ENCODE measurements at regions not wholly inside any gene's neighbourhood (a gene's known extent, or its start where the extent isn't known, plus 50 kb on each side); places are given as distances from the start of the nearest gene placed in this dataset.
"Not testable (repeated sequence)": the region's sequence is repeated elsewhere in the genome, so short reads cannot be mapped to it uniquely, and the experiment has no call there.

DNA sequence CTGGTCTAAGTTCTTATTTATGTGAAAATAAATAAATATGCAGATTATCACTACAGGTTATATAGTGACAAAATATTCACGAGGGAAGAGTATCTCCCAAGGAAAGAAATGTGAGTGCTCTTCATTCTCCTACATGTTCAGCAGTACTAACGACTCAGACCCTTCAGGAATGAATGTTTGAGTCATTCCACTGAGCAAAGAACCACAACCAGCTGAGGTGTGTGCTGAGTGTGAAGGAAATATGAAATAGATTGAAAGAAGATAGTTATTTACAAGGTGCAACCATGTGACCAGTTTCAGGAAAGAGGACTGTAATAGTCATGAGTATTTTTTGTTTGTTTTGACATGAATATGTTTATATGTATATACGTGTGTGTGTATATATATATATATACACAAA, 228.7 kb downstream of the TUSC1 start:
- no peak for DNase-seq

DNA sequence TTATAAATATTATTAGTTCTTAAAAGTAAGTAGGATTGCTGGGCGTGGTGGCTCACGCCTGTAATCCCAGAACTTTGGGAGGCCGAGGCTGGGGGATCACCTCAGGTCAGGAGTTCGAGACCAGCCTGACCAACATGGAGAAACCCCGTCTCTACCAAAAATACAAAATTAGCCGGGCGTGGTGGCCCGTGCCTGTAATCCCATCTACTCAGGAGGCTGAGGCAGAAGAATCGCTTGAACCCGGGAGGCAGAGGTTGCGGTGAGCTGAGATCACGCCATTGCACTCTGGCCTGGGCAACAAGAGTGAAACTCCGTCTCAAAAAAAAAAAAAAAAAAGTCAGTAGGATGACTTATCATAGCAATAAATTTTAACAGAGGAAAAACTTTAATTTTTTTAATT, 232.5 kb downstream of the TUSC1 start:
- not testable (repeated sequence) for DNase-seq

DNA sequence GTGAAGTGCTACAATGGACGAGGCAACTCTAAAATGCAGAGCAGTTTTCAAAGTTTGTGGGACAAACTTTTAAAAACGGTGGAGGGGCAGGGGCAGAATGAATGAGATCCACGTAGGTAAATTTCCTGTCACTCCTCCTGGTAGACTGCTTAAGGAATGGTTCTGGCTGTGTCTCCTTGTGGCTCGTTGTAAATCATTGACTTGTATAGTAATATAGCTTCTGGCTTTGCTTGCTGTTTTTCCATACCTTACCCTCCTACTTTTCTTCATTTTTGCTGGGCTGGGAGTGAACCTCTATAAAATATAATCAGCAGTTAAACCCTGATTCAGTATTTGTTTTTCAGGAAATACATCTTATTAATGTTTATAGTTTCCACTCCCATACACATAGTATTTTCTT, 235.7 kb downstream of the TUSC1 start:
- no peak for DNase-seq

DNA sequence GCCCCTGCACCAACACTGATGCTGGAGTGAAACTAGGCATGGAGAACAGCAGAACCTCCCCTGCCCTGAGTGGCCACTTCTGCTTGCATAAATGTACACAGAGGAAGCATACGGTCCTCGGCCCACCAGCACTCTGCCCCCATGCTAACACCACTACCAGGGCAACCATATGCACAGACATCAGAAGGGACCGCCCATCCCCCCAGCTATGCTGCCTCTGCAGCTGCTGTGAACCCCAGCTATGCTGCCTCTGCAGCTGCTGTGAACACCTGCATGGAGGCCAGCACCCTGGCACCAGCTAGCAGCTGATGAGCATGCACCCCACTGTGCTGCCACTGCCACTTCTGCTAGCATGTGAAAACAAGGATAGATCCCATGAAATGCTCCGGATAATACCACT, 250.3 kb downstream of the TUSC1 start:
- no peak for DNase-seq

DNA sequence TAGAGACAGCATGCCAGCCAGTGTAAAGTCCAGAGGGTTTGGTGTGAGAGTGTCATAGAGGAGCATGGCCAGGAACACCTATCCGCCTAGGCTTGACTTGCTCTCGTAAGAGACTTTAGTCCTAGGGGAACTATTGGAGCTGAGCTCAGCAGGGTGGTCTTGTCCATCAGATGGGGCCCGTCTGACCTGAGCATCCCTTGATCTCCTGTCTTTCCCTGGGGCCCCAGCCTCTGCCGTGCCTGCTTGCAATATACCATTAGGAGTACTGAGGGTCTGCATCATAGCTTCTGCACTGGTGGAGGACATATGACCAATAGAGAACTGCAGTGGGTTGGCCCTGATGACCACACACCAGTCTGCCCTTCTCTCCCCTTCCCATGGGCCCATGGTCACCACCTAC, 251.0 kb downstream of the TUSC1 start:
- DNase-seq, result no peak

DNA sequence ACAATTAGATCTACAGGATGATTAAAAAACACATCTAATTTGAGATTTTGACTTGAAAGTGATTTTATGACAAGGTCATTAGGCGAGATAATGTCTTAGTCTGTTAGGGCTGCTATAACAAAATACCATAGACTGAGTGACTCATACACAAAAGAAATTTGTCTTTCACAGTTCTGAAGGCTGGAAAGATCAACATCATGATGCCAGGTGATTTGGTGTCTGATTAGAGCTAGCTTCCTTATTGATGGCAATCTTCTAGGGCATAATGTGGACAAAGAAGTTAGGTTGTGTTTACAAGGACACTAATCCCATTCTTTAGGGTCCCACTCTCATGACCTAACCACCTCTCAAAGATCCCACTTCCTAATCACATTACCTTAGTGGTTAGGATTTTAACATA, 256.7 kb downstream of the TUSC1 start:
- no peak for DNase-seq

DNA sequence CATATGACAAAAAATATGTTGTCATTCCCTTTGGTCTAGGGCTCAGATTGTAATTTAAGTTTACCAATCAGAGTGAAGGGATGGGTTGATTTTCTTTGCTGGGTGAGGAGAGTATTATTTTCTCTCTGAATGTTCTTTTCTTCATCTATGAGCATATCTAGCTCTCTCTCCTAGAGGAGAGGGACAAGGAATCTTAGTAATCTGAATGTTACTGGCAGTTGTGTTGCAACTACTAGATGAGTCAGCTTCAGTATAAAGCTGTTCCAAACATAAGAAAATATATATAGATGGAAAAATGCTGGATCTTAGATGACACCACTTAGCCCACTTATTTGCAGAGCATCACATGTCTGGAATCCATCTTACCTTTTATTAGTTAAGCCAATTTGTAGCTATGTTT, 259.3 kb downstream of the TUSC1 start:
- DNase-seq, result no peak

DNA sequence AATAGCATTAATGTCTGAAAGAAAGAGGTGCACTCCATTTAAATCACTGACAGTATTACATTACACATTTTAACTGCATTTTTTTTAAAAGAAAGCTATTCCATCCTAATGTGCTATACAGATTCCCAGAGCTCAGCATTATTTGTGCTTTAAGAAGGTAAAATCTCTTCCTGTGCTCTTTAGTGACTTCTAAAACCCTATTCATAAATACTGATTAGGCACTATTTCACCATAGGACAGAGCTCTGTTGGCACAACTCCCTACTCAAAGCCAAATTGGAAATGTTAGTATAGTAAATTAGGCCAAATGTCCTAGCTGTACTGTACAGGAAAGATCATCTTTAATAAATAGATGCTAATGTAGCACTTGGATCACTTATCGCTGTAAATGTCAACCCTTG, 262.5 kb downstream of the TUSC1 start:
- no peak for DNase-seq

DNA sequence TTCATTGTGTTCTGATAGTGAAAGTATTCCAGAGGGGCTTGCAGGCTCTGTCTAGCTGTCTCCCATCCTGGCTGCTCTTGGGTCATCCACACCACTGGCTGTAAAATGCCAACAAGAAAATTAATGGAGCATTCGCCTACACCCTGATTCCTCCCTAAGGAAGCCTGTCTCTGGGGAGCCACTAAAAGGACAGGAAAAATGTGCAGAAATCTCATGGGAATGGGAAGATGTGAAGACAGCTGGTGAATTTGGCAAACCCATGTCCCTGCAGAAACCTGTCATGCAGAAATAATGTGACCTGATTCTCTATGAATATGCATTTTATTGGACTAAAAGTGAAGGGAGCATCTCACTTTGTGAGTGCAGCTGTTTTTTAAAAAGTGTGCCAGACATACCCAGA, 265.6 kb downstream of the TUSC1 start:
- no peak for DNase-seq

DNA sequence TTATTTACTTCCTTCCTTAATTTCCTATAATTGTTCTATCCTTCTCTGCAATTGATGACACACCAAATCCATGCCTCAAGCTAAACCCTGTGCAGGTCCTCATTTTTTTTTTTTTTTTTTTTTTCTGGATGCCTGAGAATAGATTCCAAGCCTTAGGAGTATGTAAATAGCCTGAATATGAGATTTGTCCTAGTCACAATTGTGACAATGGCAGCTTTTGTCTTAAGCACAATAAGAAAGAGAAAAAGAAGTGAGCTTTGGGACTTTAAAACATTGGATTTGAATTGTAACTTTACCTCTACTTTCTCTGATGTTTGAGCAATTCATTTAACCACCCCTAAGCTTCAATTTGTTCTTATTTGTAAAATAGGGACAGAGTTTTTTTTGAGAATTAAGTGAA, 280.5 kb downstream of the TUSC1 start:
- no peak for DNase-seq

DNA sequence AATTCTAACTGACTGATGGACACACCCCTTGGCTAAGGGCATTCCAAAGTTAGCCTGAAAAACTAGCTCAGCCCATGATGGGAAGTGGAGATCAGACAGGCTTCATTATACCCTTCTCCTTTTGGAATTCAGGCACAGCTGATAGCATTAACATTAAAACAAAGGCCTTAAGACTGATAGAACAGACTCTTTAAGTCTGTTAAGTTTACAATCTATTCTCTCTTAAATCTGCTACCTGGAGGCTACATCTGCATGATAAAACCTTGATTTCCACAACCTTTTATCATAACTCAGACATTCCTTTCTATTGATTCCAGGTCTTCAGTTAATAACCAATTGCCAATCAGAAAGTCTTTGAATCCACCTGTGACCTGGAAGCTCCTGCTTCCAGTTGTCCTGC, 281.4 kb downstream of the TUSC1 start:
- DNase-seq, result no peak

DNA sequence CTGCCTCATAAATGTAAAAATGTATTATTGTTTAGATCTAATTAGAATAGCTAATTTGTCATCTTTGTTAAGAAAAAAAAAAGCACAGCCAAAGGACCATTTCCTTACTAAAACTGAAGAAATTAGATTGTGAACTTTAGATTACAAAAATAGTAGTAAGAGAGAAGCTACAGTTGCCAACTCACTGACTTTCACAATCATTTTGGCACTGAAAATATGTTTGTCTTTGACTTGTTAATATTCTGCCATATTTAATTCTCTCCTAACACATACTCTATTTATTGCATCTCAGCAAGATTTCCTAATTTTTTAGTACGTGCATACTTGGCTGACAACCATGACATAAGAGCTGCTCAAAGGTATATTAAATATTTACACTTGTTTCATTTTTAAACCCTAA, 297.1 kb downstream of the TUSC1 start:
- DNase-seq, result no peak

DNA sequence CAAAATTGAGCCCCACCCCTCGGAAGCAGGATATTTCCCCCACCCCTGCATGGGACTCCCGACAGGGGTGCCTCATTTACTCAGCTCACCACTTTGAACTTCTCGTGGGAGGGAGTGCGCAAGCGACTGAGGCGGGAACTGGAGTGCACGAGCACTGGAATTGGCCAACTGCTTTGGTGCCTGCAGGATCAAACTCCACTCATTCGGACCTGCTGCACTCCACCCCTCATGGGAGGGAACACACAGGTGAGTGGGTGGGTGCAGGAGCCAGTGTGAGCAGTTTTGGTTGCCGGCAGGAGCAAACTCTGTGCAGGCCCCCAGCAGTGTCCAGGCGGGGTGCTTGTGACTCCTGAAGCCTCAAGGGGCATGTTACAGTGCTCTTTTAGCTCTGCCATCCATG, 301.2 kb downstream of the TUSC1 start:
- DNase-seq, result no peak

DNA sequence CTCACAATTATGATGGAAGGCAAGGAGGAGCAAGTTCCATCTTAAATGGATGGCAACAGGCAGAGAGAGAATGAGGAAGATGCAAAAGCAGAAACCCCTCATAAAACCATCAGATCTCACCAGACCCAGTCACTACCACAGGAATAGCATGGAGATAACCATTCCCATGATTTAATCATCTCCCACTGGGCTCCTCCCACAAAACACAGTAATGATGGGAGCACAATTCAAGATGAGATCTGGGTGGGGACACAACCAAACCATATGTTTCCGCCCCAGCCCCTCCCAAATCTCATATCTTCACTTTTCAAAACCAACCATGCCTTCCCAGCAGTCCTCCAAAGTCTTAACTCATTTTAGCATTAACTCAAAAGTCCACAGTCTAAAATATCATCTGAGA, 304.0 kb downstream of the TUSC1 start:
- DNase-seq, result no peak

DNA sequence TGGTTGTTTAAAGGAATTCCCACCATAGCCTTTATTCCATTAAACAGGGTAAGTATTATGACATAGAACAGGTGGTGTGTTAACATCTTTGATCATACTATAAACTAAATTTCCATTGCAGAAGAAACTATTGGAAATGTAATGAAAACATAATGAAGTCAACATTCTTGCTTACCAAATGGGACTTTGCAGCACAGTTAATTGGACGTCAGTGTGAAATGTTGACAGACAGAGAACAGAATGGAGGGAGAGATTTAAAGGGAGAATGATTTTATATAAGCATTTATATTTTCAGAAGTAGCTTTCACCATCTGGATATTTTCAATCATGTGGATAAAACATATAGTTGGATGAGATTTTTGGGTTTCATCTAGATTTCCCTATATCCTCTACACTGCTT, 311.3 kb downstream of the TUSC1 start:
- no peak for DNase-seq

DNA sequence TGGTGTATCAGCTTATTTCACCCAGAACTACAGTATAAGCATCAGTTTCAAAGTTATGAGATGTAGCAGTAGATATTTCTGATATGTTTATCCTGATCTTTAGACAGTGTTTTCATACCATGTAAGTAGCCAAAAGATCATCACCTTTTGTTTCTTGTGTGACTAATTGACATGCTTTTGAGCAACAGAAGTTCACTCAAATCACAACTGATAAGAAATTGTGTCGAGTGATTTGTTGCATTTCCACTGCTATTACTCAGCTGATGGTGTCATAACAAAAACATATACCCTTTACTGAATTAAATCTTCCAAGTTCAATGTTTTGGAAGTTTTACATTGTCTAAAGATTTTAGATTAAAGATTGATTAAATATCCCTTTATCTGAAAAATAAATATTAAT, 324.5 kb downstream of the TUSC1 start:
- DNase-seq, result no peak

DNA sequence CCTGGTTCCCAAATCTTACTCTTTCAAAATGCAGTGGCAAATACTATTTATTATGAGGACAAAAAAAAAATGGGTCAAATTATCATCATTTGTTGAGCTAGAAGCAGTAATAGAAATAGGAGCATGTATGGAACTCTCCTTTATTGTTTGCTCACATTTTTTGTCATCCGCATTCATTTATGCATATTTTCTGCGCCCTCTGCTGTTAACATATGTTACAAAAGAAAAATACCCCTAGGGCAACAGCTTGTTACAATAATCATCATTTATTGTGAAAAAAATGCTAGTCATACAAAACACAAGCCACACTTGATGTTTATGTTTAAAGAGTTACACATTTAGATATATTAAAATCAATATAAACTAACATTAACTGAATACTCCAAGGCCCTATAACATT, 328.2 kb downstream of the TUSC1 start:
- DNase-seq, result no peak

DNA sequence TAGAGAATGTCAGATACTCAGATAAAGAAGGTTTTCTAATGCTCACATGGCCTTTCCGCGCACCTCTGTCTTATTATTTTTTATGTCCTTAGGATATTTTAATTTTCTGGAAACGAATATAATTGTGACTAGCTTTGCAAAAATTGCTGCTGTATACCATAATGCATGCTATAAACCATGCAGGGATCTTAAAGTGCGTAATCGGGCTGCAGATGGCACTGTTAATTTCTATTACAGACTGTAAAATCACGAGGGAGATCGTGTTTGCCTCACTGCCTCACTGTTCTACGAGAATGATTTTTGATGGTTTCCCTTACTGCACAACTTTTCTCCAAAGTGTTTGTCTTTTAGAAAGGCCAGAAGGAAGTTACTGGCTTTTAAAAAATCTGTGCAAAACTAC, 356.1 kb downstream of the TUSC1 start:
- DNase-seq, result no peak

DNA sequence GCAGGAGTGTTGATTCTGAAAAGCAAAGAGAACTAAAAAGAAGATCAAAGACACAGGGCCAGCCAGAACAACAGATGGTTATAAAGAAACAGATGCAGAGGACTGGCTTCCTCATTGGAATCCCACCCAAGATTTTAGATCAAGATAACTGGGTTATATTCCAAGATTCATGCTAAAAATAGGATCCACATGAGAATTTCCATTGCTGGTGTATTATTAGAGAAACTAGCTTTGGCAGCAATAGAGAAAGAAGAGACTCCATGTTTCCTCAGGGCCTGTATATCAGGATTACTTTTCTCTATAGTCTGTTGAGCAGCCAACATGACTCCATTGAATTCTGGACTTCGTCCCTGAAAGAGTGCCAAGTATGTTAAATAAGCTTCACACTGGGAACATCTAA, 367.3 kb downstream of the TUSC1 start:
- no peak for DNase-seq

DNA sequence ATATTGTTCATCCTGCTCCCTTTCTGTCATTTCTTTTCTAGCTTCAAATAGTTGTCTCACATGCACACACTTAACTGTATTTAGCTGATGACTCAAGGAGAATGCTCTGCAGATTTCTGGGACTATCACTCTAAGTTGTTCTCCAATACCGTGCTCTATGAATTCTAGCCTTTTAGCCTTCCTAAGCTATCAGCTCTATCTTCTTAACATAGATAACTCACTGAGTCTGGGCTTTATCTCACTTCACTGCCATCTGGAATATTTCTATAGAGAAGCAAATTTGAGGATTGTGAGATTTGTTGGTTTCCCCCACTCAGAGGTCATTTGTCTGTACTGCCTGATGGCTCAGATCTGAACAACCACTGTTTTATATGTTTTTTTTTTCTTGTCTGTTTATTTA, 369.7 kb downstream of the TUSC1 start:
- no peak for DNase-seq

DNA sequence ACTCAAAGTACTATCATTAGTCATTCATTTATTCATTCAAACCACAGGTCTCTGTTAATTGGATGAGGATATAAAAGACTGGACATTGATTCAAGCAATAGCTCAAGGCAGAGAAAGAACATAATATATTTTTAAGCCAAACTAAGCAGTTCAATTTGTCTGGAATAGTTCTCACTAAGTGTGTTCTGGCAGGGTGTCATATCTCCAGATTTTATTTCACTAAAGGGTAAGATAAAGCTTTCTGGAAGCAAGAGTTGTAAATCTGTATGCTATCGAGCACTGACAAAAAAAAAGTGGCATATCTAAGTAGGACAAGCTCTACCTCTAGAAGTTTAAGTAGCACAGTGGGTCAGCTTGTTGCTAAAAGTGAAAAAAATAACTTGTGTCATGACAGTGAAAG, 375.6 kb downstream of the TUSC1 start:
- DNase-seq, result no peak

DNA sequence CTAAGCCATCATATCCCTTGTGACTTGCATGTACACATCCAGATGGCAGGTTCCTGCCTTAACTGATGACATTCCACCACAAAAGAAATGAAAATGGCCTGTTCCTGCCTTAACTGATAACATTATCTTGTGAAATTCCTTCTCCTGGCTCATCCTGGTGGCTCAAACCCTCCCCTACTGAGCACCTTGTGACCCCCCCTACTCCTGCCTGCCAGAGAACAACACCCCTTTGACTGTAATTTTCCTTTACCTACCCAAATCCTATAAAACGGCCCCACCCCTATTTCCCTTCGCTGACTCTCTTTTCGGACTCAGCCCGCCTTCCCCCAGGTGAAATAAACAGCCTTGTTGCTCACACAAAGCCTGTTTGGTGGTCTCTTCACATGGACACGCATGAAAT, 390.0 kb downstream of the TUSC1 start:
- DNase-seq, result not testable (repeated sequence)

DNA sequence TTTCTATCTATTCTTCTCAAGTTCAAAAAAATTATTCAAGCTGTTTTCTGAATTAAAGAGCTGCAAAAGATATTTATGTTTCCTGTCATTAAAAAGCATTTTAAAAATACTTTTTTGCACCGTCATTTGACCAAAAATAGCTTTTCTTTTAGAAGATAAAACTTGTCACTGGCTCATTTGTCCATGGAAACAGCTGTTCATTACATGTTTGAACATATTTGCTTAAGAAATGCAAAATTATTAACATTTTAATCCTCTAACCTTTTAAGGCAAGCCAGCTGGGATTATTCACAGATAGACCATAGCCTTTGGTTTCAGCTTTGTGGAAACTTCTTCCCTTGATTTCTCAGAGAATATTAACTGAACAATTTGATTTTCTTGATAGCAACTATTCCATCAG, 393.9 kb downstream of the TUSC1 start:
- no peak for DNase-seq

DNA sequence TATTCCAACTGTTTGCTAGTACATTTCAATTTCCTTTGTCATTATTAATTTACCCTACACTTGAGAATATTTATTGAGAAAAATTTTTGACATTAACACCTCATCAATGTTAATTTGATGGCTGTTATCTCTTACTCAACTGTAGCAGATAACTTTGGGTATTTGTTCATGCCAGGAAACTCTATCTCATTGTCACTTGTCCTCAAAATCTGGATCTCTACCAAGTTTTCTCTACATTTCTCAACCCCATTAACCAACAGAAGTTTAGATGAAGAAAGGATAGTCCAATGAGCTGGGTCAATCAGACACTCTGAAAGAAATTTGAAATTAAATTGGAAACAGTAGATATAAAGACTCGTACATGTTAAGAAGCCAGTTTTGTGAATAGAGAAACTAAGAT, 395.3 kb downstream of the TUSC1 start:
- DNase-seq, result no peak

DNA sequence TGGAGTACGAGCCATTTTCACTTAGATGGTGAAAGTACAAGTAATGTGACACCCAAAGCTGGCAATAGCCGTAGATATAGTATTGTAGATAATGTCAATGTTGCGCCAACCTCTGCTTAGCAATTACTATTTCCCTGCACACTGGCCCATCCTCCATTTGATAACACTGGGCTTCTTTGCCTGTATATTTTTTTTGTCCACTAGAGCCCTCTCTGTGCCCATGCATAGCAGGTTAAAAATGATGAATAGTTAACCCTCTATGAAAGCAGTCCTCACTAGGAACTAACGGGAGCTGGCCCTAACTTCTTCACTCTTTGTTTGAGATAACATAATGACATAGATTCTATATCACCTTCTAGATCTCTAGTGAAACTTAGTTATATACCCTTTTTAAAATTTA, 416.8 kb downstream of the TUSC1 start:
- no peak for DNase-seq

DNA sequence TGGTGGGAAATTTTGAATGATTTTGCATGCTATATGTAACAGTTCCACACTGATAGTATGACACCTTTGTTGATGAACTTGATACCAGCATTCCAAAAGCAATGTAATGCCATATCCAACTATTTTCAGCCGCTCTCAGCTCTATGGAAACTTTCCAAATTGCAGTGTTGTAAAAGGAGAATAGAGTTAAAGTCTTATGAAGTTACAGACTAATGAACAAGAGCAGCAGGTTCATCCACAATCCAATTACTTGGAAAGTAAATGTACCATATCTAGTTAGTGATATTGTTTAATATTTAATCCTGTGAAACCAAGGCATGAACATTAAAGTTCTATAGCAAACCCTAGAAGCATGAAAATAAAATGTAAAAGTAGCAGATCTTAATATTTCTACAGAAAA, 418.2 kb downstream of the TUSC1 start:
- no peak for DNase-seq

DNA sequence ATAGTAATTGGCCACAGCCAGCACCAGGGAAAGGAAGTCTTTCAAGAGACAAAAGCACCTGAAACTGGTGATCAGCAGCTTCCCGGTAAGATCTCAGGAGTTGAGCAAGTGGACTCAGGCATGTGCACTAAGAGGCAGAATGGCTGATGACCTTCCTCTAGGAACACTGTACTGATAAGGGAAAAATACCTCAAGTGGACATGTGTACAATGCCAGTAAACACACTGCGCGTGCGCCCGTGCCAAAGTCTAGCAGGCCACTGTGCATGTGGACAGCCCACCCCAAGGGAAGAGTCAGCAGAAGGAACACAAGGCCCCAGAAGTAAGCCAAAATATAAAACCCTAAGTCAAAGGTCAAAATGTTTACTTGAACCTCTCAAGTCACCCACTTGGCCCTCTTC, 423.0 kb downstream of the TUSC1 start:
- DNase-seq, result no peak
